Activated CD4-positive, alpha-beta T cell treated with anti-CD3 and anti-CD28 coated beads for 36 hours (primary cell): ENCODE measurements at regions not wholly inside any gene's neighbourhood (a gene's known extent, or its start where the extent isn't known, plus 50 kb on each side); places are given as distances from the start of the nearest gene placed in this dataset.
"Not testable (repeated sequence)": the region's sequence is repeated elsewhere in the genome, so short reads cannot be mapped to it uniquely, and the experiment has no call there.

Experiments
- ATAC-seq: fragments of 200-7000 bp; cut with Tn5 transposase; one replicate; pipeline ENCODE4 v1.10.0; 2021; ENCODE audit warnings: mild to moderate bottlenecking, moderate library complexity
- CTCF ChIA-PET: fragments of 350-600 bp; sonication (Branson Sonifier 250); formaldehyde crosslinking; loops from one replicate; lab custom pipeline; 2021; ENCODE audit warnings: antibody characterized with exemption; lab: Charles Lee
- POLR2A ChIA-PET: fragments of 350-600 bp; sonication (Branson Sonifier 250); formaldehyde crosslinking; loops from one replicate; lab custom pipeline; 2021; ENCODE audit warnings: antibody characterized with exemption, inconsistent platforms; lab: Charles Lee
- DNase-seq: peaks from one replicate; pipeline ENCODE4 v3.0.0-alpha.2; 2020
- H3K27ac Mint-ChIP-seq: one replicate; pipeline ENCODE4 v1.8.0; 2021; ENCODE audit warnings: mixed read lengths
- H3K27me3 Mint-ChIP-seq: one replicate; pipeline ENCODE4 v1.8.0; 2021; ENCODE audit warnings: mixed read lengths
- H3K36me3 Mint-ChIP-seq: one replicate; pipeline ENCODE4 v1.8.0; 2021; ENCODE audit warnings: low read depth, mixed read lengths
- H3K4me1 Mint-ChIP-seq: one replicate; pipeline ENCODE4 v1.8.0; 2021; ENCODE audit warnings: mixed read lengths
- H3K4me3 Mint-ChIP-seq: one replicate; pipeline ENCODE4 v1.8.0; 2021; ENCODE audit warnings: mild to moderate bottlenecking, moderate library complexity, mixed read lengths
- H3K9me3 Mint-ChIP-seq: one replicate; pipeline ENCODE4 v1.8.0; 2021; ENCODE audit warnings: low read depth, mixed read lengths
- intact Hi-C, 2 experiments: fragments of 100-400 bp; cut with DNase I in 1 of 2; cut with micrococcal nuclease in 1 of 2; formaldehyde crosslinking; loops; one replicate each; pipeline versions ENCODE4 v1.14.2 to v1.15.1; 2022 to 2024; cut with DNase I, micrococcal nuclease

DNA sequence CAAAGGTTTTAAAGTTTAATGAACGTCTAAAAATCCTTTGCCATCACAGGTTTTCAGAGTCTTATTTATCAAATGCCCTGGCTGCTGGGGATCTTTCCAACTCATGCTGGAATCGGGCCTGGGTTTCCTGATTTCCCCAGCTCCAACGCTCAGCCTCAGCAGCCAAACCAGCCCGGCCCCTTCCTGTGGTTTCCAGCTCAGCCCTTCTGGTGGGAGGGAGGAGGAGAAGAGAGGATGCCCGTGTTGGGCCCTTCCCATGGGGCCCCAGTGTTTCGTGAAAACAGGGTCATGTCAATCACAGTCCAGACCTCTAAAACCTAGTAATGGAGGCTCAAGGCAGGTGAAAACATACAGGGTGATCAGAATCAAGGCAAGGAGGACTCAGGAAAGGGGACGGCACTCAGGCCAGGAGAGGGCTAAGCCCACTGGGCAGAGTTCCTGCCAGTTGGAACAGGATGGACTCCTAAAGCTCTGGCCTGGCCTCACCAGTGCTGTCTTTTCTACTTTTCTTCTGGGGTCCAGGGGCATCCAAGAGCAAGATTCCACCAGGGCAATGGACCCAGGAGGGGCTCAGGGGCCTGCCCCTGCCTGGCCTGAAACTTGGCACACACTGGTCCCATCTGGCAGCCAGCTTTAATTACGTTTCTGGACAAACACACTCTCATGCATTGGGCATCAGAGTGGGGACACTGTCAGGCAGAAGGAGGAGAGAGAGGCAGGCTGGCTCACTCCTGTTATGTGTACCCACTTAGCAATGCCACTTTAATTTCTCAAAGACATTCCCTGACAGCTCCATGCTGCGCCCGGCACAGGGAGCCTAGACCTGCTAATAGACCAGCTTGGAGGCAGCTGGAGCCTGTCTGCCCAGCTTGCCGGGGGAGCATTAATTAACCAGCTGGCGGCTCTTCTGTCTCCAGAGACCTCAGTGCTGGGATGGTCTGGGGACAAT lies 194.6 kb downstream of the FAM43A start:
- Mint-ChIP-seq H3K4me1 (peaks cover 10% of the 10 kb centered on the region), H3K36me3 (no peaks in the 10 kb centered on the region), H3K4me3 (no peak overlapping the region), H3K27ac (no peak overlapping the region), H3K9me3 (peaks cover 7% of the 10 kb centered on the region), H3K27me3 (peaks cover 6% of the 10 kb centered on the region)
- intact Hi-C loops, result no loop called here
- DNase-seq (peak; percentile 32), ATAC-seq (peak; percentile 74)
- ChIA-PET POLR2A (interaction anchor here (0.6 kb wide), 1 partner anchor 1539 kb away, joined by 3 read pairs; no protein-coding TSS in a partner anchor), CTCF (no interaction called here)

DNA sequence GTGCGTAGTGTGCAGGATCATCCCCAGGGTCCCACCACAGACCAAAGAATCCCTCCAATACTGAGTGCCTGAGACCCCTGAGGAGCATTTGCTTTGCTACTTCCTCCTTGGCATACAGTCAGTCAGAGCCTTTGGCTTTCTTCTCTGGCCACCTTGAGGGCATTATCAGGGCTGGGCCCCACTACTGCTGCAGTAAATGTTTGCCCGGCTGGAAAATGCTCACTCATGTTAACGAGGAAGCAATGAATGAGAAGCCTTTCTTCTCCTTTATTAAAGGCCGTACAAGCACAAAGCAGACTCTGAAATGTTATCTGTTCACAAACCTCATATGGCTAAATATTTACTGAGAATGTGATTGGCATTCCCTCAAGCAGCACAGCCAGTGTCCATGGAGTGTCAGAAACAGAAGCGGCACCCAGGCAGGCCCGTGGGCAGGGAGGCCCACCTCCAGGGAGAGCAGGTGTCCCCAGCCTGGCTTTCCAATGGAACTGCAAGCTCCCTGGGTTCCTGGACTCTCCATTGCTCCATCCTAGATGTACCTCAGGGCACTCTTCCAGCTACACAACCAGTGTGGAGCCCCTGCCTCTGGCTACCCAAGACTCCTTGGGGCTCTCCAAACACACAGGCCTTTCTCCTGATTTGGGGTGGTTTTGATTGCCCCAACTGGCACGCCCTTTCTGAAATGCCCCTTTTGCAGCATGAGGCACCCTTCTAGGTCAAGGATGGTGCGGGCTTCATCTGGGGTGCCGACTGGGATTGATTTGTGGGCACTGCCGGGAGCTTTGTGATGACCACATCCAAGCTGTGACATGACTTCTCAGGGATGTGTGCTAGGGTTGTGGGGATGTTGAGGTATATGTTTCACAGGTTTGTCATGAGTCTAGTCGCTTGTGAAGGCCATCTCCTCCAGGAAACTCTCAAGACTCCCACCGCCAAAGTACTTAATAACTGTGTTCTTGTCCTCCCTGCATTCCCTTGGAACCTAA lies 195.6 kb downstream of the FAM43A start:
- ATAC-seq (no peak), DNase-seq (no peak)
- H3K27me3 Mint-ChIP-seq, result peaks cover 6% of the 10 kb centered on the region
- peaks cover 10% of the 10 kb centered on the region for H3K4me1 Mint-ChIP-seq
- H3K4me3 Mint-ChIP-seq, result no peak overlapping the region
- POLR2A ChIA-PET, result no interaction called here
- no peaks in the 10 kb centered on the region for H3K36me3 Mint-ChIP-seq
- peaks cover 7% of the 10 kb centered on the region for H3K9me3 Mint-ChIP-seq
- H3K27ac Mint-ChIP-seq, result no peak overlapping the region
- CTCF ChIA-PET, result no interaction called here
- intact Hi-C loops, result no loop called here

DNA sequence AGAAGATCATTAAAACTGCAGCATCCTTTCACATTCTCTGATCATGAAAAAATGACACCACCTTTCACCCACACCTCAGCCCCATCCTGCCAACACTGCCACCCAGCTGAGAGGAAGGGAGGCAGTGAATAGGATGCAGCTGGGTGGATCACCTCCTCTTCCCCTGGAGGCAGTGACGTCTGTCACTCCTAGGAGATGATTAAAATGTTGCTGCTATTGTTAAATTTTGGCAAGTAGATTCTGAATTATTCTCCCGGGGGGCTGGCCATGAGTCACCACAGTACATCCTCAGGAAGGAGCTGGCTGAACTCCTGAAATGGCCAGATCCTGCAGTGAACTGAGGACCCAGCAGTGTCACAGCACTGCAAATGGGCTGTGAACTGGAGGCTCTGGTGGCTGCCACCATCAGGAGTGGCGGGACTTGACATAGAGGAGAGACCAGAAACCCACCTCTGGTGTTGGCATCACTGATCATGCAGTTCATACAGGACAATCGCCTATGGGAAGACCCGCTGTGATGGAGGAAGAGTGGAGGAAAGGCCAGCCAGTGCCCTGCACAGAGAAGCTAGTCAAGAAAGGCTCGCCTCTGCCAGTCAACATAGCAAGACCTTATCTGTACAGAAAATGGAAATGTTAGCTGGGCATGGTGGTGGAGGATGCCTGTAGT lies 199.1 kb downstream of the FAM43A start:
- Mint-ChIP-seq H3K27ac (no peak overlapping the region), H3K4me1 (peaks cover 3% of the 10 kb centered on the region), H3K9me3 (peaks cover 15% of the 10 kb centered on the region), H3K27me3 (peaks cover 4% of the 10 kb centered on the region), H3K4me3 (no peak overlapping the region), H3K36me3 (no peaks in the 10 kb centered on the region)
- POLR2A ChIA-PET, result no interaction called here
- intact Hi-C loops, result no loop called here
- ATAC-seq (no peak), DNase-seq (no peak)
- CTCF ChIA-PET, result interaction anchor here (1.0 kb wide), 1 partner anchor 167 kb away, joined by 3 read pairs; no protein-coding TSS in a partner anchor

DNA sequence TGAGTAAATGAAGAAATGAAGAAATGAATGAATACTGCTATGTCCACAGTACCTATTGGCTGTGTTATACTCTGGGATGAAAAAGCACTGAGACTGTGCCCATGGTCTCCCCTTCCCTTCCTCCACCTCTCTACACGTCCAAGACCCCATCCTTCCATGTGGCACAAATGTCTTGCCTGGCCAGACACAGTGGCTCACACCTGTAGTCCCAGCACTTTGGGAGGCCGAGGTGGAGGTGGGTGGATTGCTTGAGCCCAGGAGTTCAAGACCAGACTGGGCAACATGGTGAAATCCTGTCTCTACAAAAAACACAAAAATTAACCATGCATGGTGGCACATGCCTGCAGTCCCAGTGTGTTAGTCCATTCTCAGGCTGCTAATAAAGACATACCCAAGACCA lies 200.1 kb downstream of the FAM43A start:
- H3K36me3 Mint-ChIP-seq, result no peaks in the 10 kb centered on the region
- no peaks in the 10 kb centered on the region for H3K4me1 Mint-ChIP-seq
- DNase-seq (no peak), ATAC-seq (no peak)
- H3K27me3 Mint-ChIP-seq, result peaks cover 4% of the 10 kb centered on the region
- ChIA-PET CTCF (no interaction called here), POLR2A (no interaction called here)
- intact Hi-C loops, result no loop called here
- H3K9me3 Mint-ChIP-seq, result peaks cover 15% of the 10 kb centered on the region
- no peak overlapping the region for H3K4me3 Mint-ChIP-seq
- H3K27ac Mint-ChIP-seq, result no peak overlapping the region

DNA sequence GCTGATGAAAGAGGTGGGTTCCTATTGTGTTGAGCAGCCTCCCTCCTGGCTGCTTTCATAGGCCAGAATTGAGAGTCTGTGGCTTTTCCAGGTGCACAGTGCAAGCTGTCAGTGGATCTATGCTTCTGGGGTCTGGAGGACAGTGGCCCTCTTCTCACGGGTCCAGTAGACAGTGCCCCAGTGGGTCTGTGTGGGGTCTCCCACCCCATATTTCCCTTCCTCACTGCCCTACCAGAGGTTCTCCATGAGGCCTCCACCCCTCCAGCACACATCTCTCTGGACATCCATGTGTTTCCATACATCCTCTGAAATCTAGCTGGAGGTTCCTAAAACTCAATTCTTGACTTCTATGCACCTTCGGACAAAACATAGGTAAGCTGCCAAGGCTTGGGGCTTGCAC lies 201.2 kb downstream of the FAM43A start:
- intact Hi-C loops, result no loop called here
- no peak for DNase-seq
- Mint-ChIP-seq H3K9me3 (peaks cover 15% of the 10 kb centered on the region), H3K36me3 (no peaks in the 10 kb centered on the region), H3K4me1 (no peaks in the 10 kb centered on the region), H3K4me3 (no peak overlapping the region), H3K27ac (no peak overlapping the region), H3K27me3 (peaks cover 4% of the 10 kb centered on the region)
- POLR2A ChIA-PET, result interaction anchor here (0.6 kb wide), 1 partner anchor 120 kb away, joined by 3 read pairs; no protein-coding TSS in a partner anchor
- CTCF ChIA-PET, result no interaction called here
- no peak for ATAC-seq

DNA sequence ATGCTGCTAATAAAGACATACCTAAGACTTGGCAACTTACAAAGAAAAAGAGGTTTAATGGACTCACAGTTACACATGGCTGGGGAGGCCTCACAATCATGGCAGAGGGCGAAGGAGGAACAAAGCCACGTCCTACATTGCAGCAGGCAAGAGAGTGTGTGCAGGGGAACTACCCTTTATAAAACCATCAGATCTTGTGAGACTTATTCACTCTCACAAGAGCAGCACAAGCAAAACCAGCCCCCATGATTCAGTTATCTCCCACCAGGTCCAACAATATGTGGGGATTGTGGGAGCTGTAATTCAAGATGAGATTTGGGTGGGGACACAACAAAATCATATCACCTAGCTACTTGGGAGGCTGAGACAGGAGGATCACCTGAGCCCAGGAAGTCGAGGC lies 202.4 kb downstream of the FAM43A start:
- POLR2A ChIA-PET, result not testable (repeated sequence)

DNA sequence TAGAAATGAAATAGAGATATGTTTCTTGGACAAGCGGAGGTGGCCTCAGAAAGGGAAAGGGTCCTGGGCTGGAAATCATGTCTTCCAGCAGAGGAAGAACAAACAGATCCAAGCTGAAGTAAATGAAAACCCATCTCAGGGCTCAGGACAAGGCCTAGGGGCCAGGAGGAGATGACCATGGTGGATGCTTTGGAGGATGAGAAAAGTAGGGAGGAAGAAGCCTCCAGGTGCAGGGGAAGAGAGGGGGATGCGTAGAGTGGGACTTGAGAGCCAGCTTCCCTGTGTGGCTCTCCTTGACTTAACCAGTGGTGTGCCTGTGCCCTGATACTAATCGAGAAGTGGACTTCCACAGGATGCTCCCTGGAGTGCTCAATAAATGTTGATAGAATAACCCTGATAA lies 203.2 kb downstream of the FAM43A start:
- no peak overlapping the region for H3K4me3 Mint-ChIP-seq
- ChIA-PET CTCF (interaction anchor here (0.6 kb wide), 1 partner anchor 535 kb away, joined by 3 read pairs; no protein-coding TSS in a partner anchor), POLR2A (no interaction called here)
- DNase-seq, result no peak
- peaks cover 12% of the 10 kb centered on the region for H3K9me3 Mint-ChIP-seq
- H3K4me1 Mint-ChIP-seq, result peaks cover 11% of the 10 kb centered on the region
- H3K27me3 Mint-ChIP-seq, result peaks cover 2% of the 10 kb centered on the region
- H3K36me3 Mint-ChIP-seq, result peaks cover 2% of the 10 kb centered on the region
- intact Hi-C loops, result no loop called here
- no peak overlapping the region for H3K27ac Mint-ChIP-seq
- no peak for ATAC-seq

More for the DNA sequence above, 202.4 kb downstream of the FAM43A start:
- H3K4me3 Mint-ChIP-seq, ATAC-seq, H3K4me1 Mint-ChIP-seq, DNase-seq, intact Hi-C loops, H3K36me3 Mint-ChIP-seq, CTCF ChIA-PET, H3K27ac Mint-ChIP-seq, H3K27me3 Mint-ChIP-seq: not testable (repeated sequence)
- peaks cover 15% of the 10 kb centered on the region for H3K9me3 Mint-ChIP-seq

DNA sequence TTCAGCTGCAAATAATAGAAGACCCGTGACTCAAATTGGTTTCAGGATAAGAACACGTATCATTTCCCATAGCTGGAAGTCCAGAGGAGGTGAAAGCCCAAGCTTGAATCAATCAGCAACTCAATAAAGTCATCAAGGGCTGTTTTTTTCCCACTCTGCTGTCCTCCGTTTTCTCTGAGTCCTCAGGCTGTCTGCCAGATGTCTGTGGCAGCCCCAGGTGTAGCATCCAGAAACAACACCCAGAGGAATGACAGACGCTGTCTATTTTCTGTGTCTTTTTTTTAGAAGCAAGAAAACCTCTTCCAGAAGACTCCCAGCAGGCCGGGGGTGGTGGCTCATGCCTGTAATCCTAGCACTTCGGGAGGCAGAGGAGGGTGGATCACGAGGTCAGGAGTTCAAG lies 204.4 kb downstream of the FAM43A start:
- ATAC-seq, result no peak
- Mint-ChIP-seq H3K4me3 (no peak overlapping the region), H3K27me3 (peaks cover 2% of the 10 kb centered on the region), H3K27ac (no peak overlapping the region), H3K4me1 (peaks cover 11% of the 10 kb centered on the region), H3K9me3 (peaks cover 18% of the 10 kb centered on the region), H3K36me3 (peaks cover 2% of the 10 kb centered on the region)
- DNase-seq, result no peak
- intact Hi-C loops, result loop anchor here in 1 of 2 experiments (5.0 kb wide), 1 partner anchor 372 kb away; no protein-coding TSS in a partner anchor
- CTCF ChIA-PET, result no interaction called here
- POLR2A ChIA-PET, result no interaction called here

DNA sequence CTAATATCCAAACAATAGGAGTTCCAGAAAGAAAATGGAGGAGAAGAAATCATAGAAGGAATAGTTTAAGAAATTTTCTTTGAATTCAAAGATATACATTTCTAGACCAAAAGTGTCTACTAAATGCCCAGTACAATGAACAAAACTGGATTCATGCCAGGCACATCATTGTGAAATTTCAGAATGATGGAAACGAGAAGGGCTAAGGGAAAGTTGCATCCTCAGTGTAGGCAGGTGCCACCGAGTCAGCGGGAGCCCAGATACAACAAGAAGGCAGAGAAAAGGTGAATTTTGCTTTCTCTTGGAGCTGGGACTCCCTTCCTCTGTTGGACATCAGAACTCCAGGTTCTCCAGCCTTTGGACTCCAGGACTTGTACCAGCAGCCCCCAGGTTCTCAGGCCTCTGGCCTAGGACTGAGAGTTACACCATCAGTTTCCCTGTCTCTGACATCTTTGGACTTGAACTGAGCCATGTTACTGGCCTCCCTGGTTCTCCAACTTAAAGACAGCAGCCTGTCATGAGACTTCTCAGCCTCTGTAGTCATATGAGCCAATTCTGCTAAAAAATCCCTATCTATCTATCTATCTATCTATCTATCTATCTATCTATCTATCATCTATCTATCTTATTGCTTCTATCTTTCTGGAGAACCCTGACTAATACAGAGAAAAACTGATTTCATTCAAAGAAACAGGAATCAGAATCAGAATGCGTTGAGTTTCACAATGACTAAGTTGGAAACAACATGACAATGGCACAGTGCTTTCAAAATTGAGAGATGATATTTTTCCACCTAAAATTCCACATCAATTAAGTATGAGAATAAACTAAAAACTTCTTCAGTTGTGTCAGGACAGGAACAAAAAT lies 207.7 kb downstream of the FAM43A start:
- H3K27ac Mint-ChIP-seq, result no peak overlapping the region
- peaks cover 21% of the 10 kb centered on the region for H3K9me3 Mint-ChIP-seq
- peaks cover 21% of the 10 kb centered on the region for H3K27me3 Mint-ChIP-seq
- ATAC-seq (peak; percentile 86), DNase-seq (peak; percentile 43)
- CTCF ChIA-PET, result interaction anchor here (0.7 kb wide), 1 partner anchor 118 kb away, joined by 3 read pairs; no protein-coding TSS in a partner anchor
- H3K36me3 Mint-ChIP-seq, result peaks cover 2% of the 10 kb centered on the region
- peaks cover 11% of the 10 kb centered on the region for H3K4me1 Mint-ChIP-seq
- intact Hi-C loops, result loop anchor here (1.0 to 5.0 kb wide), 4 partner anchors 208 to 369 kb away; partner anchors contain the start of gene FAM43A (in 1 of the 2)
- H3K4me3 Mint-ChIP-seq, result no peak overlapping the region
- POLR2A ChIA-PET, result no interaction called here

DNA sequence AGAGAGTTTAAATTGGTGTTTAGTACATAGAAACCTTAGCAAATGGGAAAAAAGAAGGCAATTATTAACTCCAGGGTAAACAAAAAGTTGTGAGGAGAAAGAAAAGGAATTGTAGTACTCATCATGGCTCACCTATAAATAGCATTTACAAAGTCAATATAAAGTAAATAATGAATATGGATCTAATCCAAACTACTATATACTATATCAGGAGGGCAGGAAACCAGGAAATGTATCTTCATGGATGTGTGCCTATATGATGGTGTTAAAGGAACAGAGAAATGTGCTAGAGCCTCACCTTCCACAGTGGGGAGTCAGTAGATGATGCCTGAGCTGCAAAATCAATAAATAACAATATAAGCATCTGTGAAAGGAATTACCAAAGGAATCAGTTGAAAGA lies 208.9 kb downstream of the FAM43A start:
- Mint-ChIP-seq H3K9me3 (peaks cover 27% of the 10 kb centered on the region), H3K4me1 (peaks cover 11% of the 10 kb centered on the region), H3K36me3 (peaks cover 5% of the 10 kb centered on the region), H3K27ac (no peak overlapping the region), H3K4me3 (no peak overlapping the region), H3K27me3 (peaks cover 25% of the 10 kb centered on the region)
- ChIA-PET POLR2A (no interaction called here), CTCF (interaction anchor here (0.7 kb wide), 1 partner anchor 236 kb away, joined by 3 read pairs; no protein-coding TSS in a partner anchor)
- ATAC-seq (no peak), DNase-seq (no peak)
- intact Hi-C loops, result loop anchor here in 1 of 2 experiments (5.0 kb wide), 1 partner anchor 368 kb away; no protein-coding TSS in a partner anchor
